WTC11 (cell line): ENCODE measurements at regions not wholly inside any gene's neighbourhood (a gene's known extent, or its start where the extent isn't known, plus 50 kb on each side); places are given as distances from the start of the nearest gene placed in this dataset.

Source experiments
- CREM ChIP-seq: sonication (generic); formaldehyde crosslinking; IDR thresholded peaks from 2 replicates; pipeline ENCODE4 v1.8.1; 2022; ENCODE audit warnings: mild to moderate bottlenecking, missing genetic modification reagents, moderate library complexity
- EMX1 ChIP-seq: fragments of 250-450 bp; sonication (Bioruptor Pico); IDR thresholded peaks from 2 replicates; pipeline ENCODE4 v1.8.0; 2021; ENCODE audit warnings: mild to moderate bottlenecking
- ETV6 ChIP-seq: sonication (generic); formaldehyde crosslinking; IDR thresholded peaks from 2 replicates; pipeline ENCODE4 v1.8.1; 2022; ENCODE audit warnings: mild to moderate bottlenecking, missing genetic modification reagents
- NFE2L1 ChIP-seq: sonication (generic); formaldehyde crosslinking; IDR thresholded peaks from 2 replicates; pipeline ENCODE4 v1.8.1; 2023; ENCODE audit warnings: missing genetic modification reagents
- NR3C1 ChIP-seq: sonication (generic); formaldehyde crosslinking; conservative IDR thresholded peaks from 2 replicates; pipeline ENCODE4 v1.8.1; 2023; ENCODE audit warnings: low read depth, mild to moderate bottlenecking, missing genetic modification reagents
- SP1 ChIP-seq: sonication (generic); formaldehyde crosslinking; conservative IDR thresholded peaks from 2 replicates; pipeline ENCODE4 v1.8.1; 2022; ENCODE audit warnings: missing genetic modification reagents
- TEAD1 ChIP-seq: sonication (generic); formaldehyde crosslinking; IDR thresholded peaks from 2 replicates; pipeline ENCODE4 v1.8.0; 2022; ENCODE audit warnings: mild to moderate bottlenecking, missing genetic modification reagents
- TF ChIP-seq, protein P1 (sequence below): sonication (generic); formaldehyde crosslinking; conservative IDR thresholded peaks from 2 replicates; pipeline ENCODE4 v1.8.1; 2023; ENCODE audit warnings: mild to moderate bottlenecking, low read depth, missing genetic modification reagents, moderate library complexity
- TF ChIP-seq, protein P2 (sequence below): sonication (generic); formaldehyde crosslinking; IDR thresholded peaks from 2 replicates; pipeline ENCODE4 v1.8.0; 2022; ENCODE audit warnings: mild to moderate bottlenecking, missing genetic modification reagents
- TF ChIP-seq, protein P3 (sequence below): fragments of 200-600 bp; IDR thresholded peaks from 2 replicates; pipeline ENCODE4 v1.8.0; 2022; ENCODE audit warnings: antibody characterized with exemption
- TF ChIP-seq, protein P4 (sequence below): sonication (generic); formaldehyde crosslinking; IDR thresholded peaks from 2 replicates; pipeline ENCODE4 v1.8.0; 2022; ENCODE audit warnings: mild to moderate bottlenecking, missing genetic modification reagents
- TF ChIP-seq, protein P5 (sequence below): sonication (generic); formaldehyde crosslinking; IDR thresholded peaks from 2 replicates; pipeline ENCODE4 v1.8.1; 2022; ENCODE audit warnings: mild to moderate bottlenecking, moderate library complexity, missing genetic modification reagents
- TF ChIP-seq, protein P6 (sequence below): sonication (generic); formaldehyde crosslinking; IDR thresholded peaks from 2 replicates; pipeline ENCODE4 v1.8.1; 2023; ENCODE audit warnings: mild to moderate bottlenecking, missing genetic modification reagents
- TF ChIP-seq, protein P7 (sequence below): sonication (generic); formaldehyde crosslinking; IDR thresholded peaks from 2 replicates; pipeline ENCODE4 v1.8.0; 2022; ENCODE audit warnings: mild to moderate bottlenecking, missing genetic modification reagents

DNA sequence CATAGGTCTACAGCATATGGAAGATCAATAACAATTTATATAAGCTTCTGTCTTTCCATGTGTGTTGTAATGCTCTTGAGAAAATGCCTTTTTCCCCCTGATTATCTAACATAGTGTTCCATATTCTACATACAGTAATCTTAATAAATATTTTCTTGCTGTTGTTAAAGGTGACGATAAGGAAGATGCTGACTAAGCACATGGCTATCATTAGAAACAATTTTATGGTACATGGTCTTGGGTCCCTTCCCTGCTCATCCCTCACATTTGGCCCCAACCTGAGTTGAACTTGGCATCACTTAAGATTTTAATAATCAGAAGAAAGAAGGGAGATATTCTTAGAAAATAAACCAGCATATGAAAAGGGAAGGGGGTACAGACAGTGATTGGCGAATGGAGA, 382.1 kb upstream of the CDH20 start:
- TF ChIP-seq, protein P1, sequence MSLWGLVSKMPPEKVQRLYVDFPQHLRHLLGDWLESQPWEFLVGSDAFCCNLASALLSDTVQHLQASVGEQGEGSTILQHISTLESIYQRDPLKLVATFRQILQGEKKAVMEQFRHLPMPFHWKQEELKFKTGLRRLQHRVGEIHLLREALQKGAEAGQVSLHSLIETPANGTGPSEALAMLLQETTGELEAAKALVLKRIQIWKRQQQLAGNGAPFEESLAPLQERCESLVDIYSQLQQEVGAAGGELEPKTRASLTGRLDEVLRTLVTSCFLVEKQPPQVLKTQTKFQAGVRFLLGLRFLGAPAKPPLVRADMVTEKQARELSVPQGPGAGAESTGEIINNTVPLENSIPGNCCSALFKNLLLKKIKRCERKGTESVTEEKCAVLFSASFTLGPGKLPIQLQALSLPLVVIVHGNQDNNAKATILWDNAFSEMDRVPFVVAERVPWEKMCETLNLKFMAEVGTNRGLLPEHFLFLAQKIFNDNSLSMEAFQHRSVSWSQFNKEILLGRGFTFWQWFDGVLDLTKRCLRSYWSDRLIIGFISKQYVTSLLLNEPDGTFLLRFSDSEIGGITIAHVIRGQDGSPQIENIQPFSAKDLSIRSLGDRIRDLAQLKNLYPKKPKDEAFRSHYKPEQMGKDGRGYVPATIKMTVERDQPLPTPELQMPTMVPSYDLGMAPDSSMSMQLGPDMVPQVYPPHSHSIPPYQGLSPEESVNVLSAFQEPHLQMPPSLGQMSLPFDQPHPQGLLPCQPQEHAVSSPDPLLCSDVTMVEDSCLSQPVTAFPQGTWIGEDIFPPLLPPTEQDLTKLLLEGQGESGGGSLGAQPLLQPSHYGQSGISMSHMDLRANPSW (CRISPR knock-in tag): no peak
- TF ChIP-seq, protein P2, sequence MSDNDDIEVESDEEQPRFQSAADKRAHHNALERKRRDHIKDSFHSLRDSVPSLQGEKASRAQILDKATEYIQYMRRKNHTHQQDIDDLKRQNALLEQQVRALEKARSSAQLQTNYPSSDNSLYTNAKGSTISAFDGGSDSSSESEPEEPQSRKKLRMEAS (CRISPR knock-in tag): no peak
- TF ChIP-seq TEAD1 (CRISPR knock-in tag) (no peak), SP1 (CRISPR knock-in tag) (no peak), CREM (CRISPR knock-in tag) (no peak), EMX1 (CRISPR knock-in tag) (no peak), NFE2L1 (CRISPR knock-in tag) (no peak), NR3C1 (CRISPR knock-in tag) (no peak), ETV6 (CRISPR knock-in tag) (no peak)
- TF ChIP-seq, protein P3, sequence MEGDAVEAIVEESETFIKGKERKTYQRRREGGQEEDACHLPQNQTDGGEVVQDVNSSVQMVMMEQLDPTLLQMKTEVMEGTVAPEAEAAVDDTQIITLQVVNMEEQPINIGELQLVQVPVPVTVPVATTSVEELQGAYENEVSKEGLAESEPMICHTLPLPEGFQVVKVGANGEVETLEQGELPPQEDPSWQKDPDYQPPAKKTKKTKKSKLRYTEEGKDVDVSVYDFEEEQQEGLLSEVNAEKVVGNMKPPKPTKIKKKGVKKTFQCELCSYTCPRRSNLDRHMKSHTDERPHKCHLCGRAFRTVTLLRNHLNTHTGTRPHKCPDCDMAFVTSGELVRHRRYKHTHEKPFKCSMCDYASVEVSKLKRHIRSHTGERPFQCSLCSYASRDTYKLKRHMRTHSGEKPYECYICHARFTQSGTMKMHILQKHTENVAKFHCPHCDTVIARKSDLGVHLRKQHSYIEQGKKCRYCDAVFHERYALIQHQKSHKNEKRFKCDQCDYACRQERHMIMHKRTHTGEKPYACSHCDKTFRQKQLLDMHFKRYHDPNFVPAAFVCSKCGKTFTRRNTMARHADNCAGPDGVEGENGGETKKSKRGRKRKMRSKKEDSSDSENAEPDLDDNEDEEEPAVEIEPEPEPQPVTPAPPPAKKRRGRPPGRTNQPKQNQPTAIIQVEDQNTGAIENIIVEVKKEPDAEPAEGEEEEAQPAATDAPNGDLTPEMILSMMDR: no peak
- TF ChIP-seq, protein P4, sequence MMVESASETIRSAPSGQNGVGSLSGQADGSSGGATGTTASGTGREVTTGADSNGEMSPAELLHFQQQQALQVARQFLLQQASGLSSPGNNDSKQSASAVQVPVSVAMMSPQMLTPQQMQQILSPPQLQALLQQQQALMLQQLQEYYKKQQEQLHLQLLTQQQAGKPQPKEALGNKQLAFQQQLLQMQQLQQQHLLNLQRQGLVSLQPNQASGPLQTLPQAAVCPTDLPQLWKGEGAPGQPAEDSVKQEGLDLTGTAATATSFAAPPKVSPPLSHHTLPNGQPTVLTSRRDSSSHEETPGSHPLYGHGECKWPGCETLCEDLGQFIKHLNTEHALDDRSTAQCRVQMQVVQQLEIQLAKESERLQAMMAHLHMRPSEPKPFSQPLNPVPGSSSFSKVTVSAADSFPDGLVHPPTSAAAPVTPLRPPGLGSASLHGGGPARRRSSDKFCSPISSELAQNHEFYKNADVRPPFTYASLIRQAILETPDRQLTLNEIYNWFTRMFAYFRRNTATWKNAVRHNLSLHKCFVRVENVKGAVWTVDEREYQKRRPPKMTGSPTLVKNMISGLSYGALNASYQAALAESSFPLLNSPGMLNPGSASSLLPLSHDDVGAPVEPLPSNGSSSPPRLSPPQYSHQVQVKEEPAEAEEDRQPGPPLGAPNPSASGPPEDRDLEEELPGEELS (CRISPR knock-in tag): no peak
- TF ChIP-seq, protein P5, sequence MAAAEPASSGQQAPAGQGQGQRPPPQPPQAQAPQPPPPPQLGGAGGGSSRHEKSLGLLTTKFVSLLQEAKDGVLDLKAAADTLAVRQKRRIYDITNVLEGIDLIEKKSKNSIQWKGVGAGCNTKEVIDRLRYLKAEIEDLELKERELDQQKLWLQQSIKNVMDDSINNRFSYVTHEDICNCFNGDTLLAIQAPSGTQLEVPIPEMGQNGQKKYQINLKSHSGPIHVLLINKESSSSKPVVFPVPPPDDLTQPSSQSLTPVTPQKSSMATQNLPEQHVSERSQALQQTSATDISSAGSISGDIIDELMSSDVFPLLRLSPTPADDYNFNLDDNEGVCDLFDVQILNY: no peak
- TF ChIP-seq, protein P6, sequence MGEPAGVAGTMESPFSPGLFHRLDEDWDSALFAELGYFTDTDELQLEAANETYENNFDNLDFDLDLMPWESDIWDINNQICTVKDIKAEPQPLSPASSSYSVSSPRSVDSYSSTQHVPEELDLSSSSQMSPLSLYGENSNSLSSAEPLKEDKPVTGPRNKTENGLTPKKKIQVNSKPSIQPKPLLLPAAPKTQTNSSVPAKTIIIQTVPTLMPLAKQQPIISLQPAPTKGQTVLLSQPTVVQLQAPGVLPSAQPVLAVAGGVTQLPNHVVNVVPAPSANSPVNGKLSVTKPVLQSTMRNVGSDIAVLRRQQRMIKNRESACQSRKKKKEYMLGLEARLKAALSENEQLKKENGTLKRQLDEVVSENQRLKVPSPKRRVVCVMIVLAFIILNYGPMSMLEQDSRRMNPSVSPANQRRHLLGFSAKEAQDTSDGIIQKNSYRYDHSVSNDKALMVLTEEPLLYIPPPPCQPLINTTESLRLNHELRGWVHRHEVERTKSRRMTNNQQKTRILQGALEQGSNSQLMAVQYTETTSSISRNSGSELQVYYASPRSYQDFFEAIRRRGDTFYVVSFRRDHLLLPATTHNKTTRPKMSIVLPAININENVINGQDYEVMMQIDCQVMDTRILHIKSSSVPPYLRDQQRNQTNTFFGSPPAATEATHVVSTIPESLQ (CRISPR knock-in tag): no peak
- TF ChIP-seq, protein P7, sequence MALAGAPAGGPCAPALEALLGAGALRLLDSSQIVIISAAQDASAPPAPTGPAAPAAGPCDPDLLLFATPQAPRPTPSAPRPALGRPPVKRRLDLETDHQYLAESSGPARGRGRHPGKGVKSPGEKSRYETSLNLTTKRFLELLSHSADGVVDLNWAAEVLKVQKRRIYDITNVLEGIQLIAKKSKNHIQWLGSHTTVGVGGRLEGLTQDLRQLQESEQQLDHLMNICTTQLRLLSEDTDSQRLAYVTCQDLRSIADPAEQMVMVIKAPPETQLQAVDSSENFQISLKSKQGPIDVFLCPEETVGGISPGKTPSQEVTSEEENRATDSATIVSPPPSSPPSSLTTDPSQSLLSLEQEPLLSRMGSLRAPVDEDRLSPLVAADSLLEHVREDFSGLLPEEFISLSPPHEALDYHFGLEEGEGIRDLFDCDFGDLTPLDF (CRISPR knock-in tag): no peak
